ENCODE measurements at regions not wholly inside any gene's neighbourhood (a gene's known extent, or its start where the extent isn't known, plus 50 kb on each side); places are given as distances from the start of the nearest gene placed in this dataset.

- TF ChIP-seq CTCF (IDR thresholded peaks at IDR 0.05; ENCODE audit: low read depth, low read length) (no peak), EZH2phosphoT487 (IDR thresholded peaks at IDR 0.05; ENCODE audit: low read depth) (no peak)
These were observed 592.6 kb downstream of the SLITRK5 start for GRCh38 chr13:88263808-88264207.

All from OCI-LY3 (cell line).